NCI-H2029 (cell line): ENCODE measurements at regions not wholly inside any gene's neighbourhood (a gene's known extent, or its start where the extent isn't known, plus 50 kb on each side); places are given as distances from the start of the nearest gene placed in this dataset.

Experiments used
- DNase-seq: peaks from one replicate; lab custom pipeline; 2025; lab: John Stamatoyannopoulos, UW

DNA sequence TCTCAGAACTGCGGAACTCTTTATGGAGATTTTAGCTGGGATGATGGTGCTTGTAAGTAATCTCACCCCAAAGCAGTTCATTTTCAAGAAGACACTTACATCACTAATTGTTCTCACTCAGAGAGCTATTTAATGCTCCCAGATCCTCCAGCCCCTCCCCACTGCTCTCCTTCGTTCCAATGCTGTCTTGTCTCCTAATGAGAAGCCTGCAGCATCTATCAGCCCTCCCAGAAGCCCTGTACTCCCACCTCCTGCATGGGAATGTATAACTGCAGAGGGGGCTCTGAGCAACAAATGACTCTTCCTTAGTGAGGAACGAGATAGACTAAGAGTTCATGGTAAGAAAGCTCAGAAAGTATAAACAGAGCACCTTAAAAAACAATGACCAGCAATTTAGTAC is 377.4 kb upstream of the RUNX1 start:
- no peak for DNase-seq

DNA sequence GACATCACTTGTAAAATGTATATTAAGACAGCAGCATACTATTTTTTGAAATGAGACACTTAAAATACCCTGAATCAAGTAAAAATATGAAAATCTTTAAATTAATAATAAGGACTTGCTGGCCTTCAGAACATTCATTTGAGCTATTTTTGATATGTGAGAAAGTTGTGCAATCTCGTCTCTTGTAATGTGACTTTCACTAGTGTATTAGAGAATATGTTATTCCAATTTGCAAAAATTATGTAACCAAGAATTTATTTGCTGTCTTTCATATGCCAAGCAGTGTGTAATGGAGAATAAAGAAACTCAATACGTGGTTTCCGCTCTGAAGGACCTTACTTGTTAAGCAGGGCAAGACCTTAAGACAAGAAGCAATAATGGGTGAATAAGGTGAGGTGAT is 375.0 kb upstream of the RUNX1 start:
- no peak for DNase-seq

DNA sequence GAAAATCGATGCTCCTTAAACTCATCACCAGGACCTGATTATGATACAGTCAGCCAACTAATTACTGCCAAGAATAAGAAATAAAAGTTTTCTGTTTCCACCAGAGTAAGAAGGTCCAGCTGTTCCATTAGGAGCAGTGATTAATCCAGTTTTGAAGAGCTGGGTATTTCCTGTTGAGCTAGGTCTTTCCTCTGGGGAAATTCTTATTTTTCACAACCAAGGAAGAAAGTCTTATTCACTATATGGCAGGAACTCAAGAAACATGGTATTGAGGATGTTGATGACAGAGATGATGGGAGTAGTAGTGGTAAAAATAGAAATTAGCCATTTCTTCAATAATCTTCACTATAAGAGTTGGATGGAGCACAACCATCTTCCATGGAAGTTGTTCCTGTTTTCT is 374.6 kb upstream of the RUNX1 start:
- no peak for DNase-seq

DNA sequence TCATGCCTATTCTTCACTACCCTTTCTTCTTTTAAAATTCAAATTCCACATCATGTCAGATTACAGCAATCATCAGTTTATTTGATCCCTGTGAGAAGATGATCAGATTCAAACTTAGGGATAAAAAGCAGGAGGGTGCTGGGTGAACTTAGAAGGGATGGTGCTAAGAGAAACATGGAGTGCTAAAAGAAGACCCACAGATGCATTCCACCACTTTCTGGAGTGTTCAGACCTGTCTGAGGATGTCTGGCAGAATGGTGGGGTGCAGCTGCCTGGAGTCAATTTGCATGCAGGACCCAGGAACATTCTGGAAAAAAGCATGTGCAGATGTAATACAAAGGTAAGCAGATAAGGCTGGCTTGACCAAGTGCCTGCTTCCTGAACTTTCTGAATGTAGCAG is 372.9 kb upstream of the RUNX1 start:
- DNase-seq: no peak

DNA sequence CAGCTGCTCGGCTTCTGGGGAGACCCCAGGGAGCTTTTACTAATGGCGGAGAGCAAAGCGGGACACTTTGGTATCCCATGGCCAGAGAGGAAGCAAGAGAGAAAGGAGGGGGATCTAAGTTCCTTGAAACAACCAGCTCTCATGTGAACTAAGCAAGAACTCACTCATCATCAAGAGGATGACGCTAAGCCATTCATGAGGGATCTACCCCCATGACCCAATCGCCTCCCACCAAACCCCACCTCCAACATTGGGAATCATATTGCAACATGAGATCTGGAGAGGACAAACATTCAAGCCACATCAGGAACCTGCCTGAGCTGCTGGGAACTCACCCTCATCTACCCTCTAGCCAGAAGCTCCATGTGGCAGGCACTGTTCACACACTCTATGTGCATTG is 372.1 kb upstream of the RUNX1 start:
- DNase-seq: no peak

DNA sequence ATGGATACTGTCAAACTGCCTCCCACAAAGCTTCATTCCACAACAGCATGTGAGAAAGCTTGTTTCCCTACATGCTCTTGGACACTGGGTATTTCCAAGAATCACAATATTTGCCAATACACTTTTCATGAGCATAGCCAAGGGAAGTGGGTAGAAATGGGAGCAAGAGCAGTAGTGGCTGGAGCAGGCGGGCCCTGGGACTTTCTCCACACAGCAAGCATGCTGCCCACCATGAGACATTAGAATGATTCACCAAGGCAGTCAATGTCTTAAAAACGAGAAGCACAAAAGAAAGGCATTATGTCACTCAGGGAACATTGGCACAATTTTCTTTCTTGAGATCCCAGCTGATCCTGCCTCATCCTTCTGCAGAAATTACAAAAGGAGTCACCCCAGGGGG is 371.6 kb upstream of the RUNX1 start:
- no peak for DNase-seq

DNA sequence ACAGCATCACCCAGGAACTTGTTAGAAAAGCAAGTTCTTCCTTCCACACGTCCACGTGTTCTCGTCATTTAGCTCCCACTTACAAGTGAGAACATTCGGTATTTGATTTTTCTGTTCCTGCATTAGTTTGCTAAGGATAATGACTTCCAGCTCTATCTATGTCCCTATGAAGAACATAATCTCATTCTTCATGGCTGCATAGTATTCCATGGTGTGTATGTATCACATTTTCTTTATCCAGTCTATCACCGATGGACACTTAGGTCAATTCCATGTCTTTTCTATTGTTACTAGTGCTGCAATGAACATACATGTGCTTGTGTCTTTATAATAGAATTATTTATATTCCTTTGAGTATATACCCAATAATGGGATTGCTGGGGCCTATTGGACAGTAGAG is 368.7 kb upstream of the RUNX1 start:
- no peak for DNase-seq

DNA sequence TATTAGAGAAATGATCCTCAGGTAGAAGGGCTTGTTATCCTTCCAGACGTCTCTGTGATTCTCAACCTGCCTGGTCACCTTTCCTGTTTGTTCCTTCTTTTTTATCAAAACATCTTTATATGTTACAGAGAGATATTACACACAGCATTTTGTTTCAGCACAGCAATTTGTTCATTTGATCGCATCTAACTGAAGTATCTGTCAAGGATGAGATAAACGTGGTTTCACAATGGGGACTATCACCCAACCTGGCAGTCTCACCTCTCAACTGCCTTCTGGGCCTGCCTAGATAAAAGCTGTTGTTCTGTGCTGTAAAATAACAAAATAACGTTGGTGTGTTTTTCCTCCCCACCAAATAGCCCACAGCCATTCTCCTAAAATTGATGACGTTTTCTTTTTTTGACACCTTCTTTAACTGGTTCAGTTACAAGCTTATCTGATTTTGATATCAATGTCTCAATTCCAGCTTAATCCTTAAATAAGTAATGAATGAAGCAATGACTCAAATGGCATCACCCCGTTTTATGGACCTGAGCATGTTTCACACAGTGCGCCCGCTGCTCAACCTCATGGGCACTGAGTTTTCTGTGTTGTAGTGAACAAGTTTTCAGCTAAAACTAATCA is 367.9 kb upstream of the RUNX1 start:
- DNase-seq: no peak

DNA sequence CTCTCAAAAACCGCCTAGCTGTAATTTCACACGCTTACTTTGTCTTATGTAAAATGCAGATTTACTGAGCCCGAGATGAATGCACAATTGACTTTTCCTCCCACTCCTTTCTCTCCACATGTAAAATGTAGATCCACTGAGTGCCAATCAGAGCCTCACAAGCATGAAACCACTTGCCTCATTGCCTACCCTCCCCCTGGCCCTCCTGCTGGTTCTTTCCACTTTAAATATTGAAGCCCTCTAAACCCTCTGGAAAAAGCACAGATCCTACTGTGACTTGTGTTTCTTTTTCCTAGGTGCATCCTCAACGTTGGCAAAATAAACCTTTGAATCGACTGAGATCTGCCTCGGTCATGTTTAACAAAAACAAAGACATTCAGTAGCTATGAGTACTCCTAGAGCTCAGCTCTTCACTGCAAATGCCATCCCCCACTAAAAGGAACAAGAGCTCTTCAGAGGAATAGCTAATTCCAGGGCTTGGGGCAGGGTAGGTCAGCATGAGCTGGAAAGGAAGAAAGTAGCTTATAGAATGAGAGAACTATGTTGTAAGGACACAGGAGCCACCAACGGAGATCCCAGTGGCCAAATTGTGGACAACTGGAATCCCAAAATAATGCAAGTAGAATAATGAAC is 365.5 kb upstream of the RUNX1 start:
- DNase-seq: no peak

DNA sequence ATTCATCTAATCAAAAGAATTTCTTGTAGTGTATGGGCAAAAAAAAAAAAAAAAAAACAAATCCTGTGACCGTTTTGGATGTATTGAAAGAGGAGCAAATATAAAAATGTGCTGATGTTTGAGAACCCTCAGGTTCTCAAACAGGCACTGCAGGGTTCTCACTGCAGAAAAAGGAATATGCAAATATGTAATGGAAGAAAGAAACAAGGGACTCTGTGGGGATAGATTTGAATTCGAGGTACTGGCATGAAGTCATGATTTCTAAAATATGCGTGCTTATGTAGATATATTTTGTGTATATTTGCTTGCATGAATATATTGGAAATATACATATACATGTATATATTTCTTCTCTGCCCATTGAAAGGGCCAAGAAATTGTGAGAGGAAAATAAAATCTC is 365.0 kb upstream of the RUNX1 start:
- DNase-seq: no peak

DNA sequence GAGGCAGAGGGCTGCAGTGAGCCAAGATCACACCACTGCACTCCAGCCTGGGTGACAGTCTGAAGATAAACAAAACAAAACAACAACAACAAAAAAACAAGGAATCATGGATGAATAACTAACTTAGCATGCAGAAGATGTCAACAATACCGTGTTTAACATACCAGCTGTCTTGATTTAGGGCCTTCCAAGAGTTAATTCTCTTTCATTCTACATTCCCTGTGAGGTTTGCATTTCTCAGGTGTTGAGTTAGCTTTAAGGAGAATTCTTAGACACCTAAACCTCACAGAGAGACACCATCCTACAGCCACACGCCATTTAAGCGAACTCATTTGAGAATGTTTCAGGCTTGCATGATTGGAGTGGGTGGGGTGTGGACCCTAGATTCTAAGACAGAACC is 363.1 kb upstream of the RUNX1 start:
- DNase-seq: no peak

DNA sequence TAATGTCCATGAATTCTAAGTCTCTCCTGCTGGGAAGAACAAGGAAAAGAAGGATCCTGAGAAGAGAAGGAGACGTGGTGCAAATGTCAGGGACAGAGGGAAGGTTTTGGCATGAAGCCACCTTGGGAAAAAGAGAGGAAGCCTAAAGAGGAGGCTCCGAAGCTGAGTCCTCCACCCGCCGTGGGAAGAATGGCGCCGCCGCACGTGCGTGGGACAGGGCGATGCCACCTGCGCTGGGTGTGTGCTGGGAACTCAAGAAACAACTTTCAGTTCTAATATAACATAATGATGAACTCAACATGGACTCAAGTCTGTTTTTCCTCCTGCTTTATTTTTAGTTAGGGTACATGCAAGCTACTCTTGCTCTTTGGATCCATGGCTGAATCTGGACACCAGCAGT is 362.3 kb upstream of the RUNX1 start:
- DNase-seq: no peak

DNA sequence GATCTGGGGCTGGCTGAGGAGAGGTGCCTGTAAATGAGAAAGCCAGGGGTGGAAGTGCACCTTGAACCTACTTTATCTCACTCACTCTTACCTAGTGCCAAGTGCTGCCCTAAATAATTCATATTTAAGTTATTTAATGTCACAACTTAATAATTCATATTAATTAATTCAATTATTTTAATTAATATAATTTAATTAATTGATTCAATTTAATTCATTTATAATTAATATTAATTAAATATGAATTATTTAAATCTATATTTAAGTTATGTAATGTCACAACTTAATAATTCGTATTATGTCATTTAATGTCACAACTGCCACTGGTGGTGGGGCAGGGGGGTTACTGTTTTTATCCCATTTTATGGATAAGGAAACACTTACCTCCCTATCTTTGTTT is 361.6 kb upstream of the RUNX1 start:
- no peak for DNase-seq

DNA sequence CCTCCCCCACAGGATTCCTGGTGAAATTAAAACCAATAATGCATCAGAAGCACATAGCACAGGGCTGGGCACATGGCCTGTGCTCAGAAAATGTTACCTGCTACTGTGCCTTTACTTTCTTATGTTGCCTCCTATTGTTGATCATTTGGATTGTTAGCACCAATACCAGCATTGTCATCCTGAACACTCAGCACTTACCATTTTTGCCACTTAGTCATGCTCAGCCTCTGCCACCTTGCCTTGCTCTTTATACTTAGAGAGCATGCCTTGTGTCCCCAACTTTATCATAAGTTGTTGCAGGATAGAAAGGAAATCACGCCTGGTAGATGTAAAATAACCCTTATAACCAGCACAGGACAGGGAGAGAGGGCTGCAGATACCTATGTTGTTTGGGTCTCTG is 361.0 kb upstream of the RUNX1 start:
- DNase-seq: no peak

DNA sequence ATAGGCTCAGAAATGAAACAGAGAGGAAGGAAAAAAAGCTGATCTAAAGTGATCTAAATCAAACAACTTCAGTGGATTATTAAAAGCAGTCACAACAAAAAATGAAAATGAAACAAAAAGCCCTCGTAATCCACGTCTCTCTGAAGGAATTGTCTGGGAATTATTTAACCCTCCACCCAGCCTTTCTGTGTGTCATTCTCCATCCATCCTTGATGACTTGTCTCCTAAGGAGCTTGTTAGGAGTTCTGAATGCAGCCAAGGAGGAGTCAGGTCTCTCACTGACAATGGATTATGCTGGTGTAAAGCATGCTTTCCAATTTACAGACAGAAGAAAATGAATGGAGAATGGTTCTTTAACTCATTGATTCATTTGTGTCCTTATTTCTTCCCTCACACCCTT is 359.3 kb upstream of the RUNX1 start:
- DNase-seq: no peak

DNA sequence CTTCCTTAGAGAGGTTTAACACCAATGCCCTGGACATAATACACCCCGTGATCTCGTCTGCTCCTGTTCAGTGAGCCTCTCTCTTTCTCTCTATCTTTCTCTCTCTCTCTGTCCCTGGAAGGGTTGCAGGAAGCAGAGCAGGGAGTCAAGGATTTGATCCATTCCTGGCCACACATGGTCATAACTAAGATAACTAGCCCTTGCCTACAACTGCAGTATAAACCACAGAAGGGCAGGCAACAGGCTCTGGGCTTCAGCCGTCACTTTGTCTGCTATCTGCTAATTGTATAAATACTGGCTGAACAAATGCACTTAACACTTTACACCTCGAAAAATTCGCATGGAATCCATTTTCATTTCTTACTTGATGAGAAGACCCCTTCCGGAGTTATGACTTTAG is 357.5 kb upstream of the RUNX1 start:
- no peak for DNase-seq

DNA sequence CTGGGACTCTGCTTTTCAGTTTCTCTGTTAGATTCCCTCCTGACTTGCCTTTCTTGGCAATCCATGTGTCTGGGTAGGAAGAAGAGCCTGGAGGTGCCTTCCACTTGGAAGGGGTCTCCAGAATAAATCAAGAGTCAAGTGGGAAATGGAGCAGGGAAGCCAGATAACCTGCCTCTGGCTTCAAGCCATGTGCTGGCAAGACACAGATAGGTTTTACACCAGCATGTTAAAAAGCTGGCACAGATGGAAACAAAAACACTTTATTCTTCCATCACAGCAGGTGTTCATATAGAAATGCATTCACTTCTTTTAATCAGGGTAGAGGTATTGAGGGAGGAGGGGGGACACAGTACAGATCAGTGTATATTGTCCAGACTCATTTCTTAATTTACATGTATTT is 356.9 kb upstream of the RUNX1 start:
- peak; percentile 69 for DNase-seq

DNA sequence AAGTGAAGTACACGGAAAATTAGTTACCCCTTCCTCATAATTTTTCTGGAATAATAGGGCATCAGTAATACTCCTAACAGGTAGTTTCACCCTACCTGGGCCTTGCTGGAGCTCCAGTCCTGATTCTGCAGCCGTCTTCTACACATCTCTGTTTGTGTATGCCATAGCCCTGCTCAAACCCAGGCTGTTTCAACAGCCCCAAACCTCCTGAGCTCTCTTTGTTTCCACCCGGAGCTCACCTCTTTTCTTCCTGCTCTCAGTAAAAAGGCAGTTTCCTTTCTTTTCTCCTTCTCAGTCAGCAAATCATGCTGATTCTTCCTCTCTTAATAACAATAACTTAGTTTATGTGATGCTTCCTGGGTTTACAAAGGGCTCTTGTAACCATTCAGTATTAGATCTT is 355.1 kb upstream of the RUNX1 start:
- no peak for DNase-seq

DNA sequence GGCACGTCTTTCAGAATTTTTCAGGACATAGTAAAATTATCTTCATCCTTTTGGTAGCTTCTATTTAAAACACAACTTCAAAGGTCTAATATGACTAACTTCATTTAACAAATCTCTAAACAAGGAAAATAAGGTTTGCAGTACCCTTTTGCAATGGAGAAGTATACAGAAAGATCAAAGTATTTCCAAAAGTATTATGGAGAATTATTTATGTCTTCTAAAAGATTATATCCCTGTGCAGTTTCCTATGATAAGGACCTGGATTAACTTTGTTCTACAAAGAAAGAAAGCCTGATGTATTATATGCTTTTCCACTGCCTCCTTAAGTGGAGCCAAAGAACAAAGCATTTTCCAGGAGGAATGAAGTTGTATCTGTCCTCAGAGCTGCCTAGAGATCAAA is 353.0 kb upstream of the RUNX1 start:
- DNase-seq: no peak

DNA sequence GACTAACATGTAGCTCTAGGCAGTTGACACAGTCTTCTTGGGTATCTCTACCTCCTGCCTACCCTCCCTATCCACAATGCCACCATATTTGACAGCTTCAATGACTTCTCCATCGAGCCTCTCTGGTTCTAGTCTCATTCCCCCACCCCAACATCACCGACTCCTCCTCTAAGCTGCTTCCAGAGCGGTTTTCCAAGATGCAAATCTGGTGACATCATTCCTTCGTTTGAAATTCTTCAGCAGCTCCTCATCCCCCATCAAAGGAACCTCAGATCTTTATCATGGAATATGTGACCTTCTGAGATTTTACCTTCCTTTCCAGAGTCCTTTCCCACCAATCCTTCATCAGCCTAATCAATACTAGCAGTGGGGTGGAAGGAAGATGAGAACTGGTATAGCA is 352.4 kb upstream of the RUNX1 start:
- DNase-seq: no peak

DNA sequence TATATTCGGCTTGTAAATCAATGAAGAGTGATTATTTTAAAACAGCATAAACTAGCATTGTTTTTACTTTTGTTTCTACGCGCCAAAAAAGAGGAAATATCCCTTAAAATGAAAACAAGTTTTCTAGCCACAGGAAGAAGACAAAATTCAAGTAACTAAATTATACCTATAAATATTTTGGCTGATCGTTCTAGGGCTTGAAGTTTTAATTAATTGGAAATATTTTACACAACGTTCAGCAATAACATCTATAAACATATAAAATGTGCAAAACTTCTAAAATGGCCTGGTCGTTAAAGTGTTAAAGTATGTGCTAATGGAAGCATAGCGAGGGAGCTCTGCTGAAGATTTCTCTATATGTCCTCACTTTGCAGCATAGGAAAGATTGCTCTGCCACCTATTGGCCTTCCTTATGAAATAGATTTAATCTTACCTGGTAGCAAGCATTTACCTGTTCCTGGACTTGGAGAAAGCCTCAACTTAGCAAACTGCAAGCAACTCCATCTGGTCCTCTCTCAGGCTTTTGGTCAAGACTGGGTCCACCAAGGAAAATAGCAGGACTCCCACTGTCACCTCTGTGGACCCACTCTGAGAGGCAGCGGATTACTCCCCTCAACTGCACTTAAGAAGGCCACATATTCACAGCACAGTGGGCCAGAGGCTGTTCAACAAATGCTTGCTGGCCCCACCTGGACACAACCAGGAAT is 351.3 kb upstream of the RUNX1 start:
- peak; percentile 75 for DNase-seq

DNA sequence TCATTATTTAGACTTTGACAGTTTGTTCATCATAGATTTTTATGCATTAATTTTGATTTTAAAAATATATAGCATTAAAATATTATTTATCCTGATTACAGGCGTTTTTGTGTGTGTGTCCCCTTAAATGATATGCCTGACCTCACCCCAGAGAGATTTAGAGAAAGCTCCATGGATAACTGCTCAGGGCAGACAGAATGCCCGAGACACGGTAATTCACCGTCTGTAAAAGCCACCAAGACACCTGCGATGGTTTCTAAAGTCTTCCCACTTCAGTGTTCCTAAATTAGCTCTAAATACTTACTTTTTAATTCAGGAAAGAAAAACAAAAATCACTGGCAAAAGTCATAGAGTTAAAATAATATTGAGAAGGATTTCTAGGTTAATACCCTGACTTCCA is 350.6 kb upstream of the RUNX1 start:
- no peak for DNase-seq

DNA sequence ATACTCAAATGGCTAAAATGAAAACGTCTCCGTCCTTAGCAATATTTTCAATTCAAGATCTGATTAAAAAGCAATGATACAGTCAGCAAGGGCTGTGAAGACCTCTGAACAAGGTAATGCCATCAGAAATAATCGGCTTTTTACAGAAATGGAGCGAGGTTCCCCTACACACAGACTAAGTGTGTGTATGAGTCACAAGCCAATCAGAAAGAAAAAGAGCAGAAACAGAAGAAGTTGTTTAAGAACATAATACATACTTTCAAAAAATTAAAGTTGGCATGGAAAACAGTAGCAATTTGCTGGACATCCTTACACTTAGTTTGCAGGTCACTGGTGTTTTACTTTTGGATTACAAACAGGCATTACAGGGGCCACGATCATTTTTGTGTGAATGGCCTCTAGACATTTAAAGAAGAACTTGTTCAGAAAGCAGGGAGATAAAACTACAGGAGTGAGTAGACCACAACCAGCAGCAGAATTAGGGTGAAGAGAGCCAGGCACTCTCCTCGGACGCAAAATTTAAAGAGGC is 350.0 kb upstream of the RUNX1 start:
- DNase-seq: no peak
